ENCODE measurements at regions not wholly inside any gene's neighbourhood (a gene's known extent, or its start where the extent isn't known, plus 50 kb on each side); places are given as distances from the start of the nearest gene placed in this dataset.

DNA sequence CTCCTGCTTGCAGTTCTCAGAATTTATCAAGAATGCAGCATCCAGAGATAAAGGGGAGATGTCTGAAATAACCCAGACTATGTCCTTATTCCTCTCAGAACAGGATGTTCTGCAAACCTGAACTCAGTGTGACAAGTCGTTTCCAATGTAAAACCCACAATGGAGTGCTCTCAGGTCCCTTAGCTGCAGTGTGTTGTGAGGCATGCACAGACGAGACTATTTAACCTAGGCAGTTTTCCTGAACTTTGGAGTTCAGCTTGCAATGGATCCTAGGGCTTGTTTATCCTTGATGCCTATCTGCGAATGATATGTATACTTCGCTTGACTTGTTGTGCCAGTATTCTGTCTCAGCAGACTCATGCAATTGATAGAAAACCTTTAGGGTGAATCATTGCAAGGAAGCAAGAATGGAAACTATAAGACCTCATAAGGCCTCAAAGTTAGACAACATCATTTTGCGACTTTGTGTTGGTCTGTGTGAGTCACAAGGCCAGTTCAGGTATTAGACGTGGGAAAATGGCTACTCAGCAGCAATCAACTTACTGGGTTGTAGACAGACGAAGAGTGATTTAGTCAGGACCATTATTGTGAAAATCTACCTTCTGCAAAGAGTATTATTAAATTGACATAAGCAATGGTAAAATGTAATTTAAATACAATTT, 2439.9 kb upstream of the PCDH20 start:
- no peak for DNase-seq (ENCODE audit: low spot score)
- TF ChIP-seq, protein P1, sequence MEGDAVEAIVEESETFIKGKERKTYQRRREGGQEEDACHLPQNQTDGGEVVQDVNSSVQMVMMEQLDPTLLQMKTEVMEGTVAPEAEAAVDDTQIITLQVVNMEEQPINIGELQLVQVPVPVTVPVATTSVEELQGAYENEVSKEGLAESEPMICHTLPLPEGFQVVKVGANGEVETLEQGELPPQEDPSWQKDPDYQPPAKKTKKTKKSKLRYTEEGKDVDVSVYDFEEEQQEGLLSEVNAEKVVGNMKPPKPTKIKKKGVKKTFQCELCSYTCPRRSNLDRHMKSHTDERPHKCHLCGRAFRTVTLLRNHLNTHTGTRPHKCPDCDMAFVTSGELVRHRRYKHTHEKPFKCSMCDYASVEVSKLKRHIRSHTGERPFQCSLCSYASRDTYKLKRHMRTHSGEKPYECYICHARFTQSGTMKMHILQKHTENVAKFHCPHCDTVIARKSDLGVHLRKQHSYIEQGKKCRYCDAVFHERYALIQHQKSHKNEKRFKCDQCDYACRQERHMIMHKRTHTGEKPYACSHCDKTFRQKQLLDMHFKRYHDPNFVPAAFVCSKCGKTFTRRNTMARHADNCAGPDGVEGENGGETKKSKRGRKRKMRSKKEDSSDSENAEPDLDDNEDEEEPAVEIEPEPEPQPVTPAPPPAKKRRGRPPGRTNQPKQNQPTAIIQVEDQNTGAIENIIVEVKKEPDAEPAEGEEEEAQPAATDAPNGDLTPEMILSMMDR (IDR thresholded peaks at IDR 0.05; ENCODE audit: extremely low read depth, missing control alignments), result no peak

DNA sequence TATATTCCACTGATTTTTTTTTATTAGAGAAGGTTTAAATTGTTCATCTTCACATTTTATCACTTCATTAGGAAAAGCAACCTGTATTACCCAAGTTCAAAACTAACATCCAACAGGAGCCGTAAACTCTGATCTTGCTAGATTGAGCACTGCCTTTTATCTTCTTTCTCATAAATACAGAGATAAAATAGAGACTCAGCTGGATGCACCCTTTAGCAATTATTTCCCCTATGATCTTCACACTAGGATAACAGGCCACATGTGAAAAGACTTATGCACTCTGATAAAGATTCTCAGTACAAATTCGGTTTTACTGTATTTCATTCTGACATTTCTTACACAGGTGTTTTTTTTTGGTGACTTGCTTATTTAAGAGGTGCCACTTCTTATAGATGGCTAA, 2438.2 kb upstream of the PCDH20 start:
- TF ChIP-seq, protein P1 (IDR thresholded peaks at IDR 0.05; ENCODE audit: extremely low read depth, missing control alignments), result no peak
- no peak for DNase-seq (ENCODE audit: low spot score)

DNA sequence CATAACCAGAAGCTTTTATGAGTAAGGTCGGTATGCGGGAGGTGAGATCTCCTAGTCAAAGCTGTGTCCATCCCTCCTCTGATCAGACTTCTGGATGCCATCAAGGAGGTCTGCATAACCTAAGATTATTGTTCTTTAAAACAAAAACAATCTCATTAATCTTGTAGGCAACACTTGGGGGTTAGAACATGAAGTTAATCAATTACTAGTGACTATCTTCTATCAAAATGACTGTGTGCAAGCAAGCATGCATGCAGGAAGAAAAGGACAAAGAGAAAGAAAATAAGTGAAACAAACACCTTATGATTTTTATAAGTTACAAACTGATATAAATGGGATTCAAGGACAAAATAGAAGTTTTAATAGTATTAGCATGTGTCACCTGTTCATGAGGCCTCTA, 2435.9 kb upstream of the PCDH20 start:
- DNase-seq (ENCODE audit: low spot score), result no peak
- TF ChIP-seq, protein P1 (IDR thresholded peaks at IDR 0.05; ENCODE audit: extremely low read depth, missing control alignments), result no peak

DNA sequence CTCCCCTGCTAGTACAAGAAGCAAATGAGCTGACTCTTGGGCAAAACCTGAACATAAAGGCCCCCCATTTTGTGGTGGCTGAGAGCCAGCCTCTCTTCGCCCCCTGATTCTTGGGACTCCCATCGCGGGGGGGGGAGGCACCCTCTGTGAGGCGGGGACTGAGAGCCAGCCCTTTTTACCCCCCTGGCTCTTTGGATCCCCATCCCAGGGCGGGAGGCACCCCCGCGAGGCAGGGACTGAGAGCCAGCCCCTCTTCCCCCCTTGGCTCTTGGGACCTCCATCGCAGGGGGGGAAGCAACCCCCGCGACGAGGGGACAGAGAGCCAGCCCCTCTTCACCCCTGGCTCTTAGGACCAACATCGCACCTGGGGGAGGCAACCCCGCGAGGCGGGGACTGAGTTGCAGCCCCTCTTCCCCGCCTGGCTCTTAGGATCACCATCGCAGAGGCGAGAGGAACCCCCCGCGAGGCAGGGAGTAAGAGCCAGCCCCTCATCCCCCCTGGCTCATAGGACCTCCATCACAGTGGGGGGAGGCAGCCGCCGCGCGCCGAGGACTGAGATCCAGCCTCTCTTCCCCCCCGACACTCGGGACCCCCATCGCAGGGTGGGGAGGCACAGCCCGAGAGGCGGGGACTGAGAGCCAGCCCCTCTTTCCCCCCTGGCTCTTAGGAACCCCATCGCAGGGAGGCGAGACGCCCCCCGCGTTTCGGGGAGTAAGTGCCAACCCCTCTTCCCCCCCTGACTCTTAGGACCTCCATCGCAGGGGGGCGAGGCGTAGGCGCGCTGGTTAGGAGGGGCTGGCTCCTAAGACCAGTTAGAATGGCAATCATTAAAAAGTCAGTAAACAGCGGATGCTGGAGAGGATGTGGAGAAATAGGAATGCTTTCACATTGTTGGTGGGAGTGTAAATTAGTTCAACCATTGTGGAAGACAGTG, 2428.4 kb upstream of the PCDH20 start:
- TF ChIP-seq, protein P1 (IDR thresholded peaks at IDR 0.05; ENCODE audit: extremely low read depth, missing control alignments), result no peak

DNA sequence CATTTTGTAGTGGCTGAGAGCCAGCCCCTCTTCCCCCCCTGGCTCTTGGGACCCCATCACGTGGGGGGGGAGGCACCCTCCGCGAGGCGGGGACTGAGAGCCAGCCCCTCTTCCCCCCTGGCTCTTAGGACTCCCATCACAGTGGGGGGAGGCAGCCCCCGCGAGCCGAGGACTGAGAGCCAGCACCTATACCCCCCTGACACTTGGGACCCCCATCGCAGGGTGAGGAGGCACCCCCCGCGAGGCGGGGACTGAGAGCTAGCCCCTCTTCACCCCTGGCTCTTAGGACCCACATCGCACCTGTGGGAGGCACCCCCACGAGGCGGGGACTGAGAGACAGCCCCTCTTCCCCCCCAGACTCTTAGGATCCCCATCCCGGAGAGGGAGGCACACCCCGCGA, 2426.5 kb upstream of the PCDH20 start:
- TF ChIP-seq, protein P1 (IDR thresholded peaks at IDR 0.05; ENCODE audit: extremely low read depth, missing control alignments), result no peak

More for the DNA sequence above, 2428.4 kb upstream of the PCDH20 start:
- no peak for DNase-seq (ENCODE audit: low spot score)

DNA sequence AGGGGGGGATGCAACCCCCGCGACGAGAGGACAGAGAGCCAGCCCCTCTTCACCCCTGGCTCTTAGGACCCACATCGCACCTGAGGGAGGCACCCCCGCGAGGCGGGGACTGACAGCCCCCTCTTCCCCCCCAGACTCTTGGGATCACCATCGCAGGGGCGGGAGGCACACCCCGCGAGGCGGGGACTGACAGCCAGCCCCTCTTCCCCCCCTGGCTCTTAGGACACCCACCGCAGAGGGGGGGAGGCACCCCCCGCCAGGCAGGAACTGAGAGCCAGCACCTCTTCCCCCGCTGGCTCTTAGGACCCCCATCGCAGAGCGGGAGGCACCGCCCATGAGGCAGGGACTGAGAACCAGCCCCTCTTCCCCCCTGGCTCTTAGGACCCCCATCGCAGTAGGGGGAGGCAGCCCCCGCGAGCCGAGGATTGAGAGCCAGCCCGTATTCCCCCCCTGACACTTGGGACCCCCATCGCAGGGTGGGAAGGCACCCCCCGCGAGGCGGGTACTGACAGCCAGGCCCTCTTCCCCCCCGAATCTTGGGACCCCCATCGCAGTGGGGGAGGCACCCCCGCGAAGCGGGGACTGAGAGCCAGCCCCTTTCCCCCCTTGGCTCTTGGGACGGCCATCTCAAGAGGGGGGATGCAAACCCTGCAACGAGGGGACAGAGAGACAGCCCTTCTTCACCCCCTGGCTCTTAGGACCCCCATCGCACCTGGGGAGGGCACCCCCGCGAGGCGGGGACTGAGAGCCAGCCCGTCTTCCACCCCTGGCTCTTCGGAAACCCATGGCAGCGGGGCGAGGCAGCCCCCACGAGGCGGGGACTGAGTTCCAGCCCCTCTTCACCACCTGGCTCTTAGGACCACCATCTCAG, 2425.1 kb upstream of the PCDH20 start:
- TF ChIP-seq, protein P1 (IDR thresholded peaks at IDR 0.05; ENCODE audit: extremely low read depth, missing control alignments), result no peak
- DNase-seq (ENCODE audit: low spot score), result no peak

More for the DNA sequence above, 2426.5 kb upstream of the PCDH20 start:
- DNase-seq (ENCODE audit: low spot score), result no peak
